SU-DHL-6 (cell line): ENCODE measurements at regions not wholly inside any gene's neighbourhood (a gene's known extent, or its start where the extent isn't known, plus 50 kb on each side); places are given as distances from the start of the nearest gene placed in this dataset.
"Not testable (repeated sequence)": the region's sequence is repeated elsewhere in the genome, so short reads cannot be mapped to it uniquely, and the experiment has no call there.

Experiments used
- H2AFZ ChIP-seq: fragments of 200-600 bp; sonication (generic); 2 replicates; pipeline ENCODE4 v1.6.1; 2014; ENCODE audit warnings: low read depth, mild to moderate bottlenecking, moderate library complexity, mixed read lengths, antibody characterized with exemption, low read length; ENCODE audit not compliant: severe bottlenecking
- H3F3A ChIP-seq: fragments of 200-600 bp; shearing (Covaris generic); 2 replicates; pipeline ENCODE4 v1.6.0; 2016; ENCODE audit warnings: antibody characterized with exemption, mild to moderate bottlenecking; ENCODE audit not compliant: insufficient read depth
- H3K27ac ChIP-seq: fragments of 200-600 bp; sonication (generic); 2 replicates; pipeline ENCODE4 v1.5.1; 2016; ENCODE audit warnings: low read depth, mild to moderate bottlenecking, low read length, moderate library complexity, mixed read lengths
- H3K27me3 ChIP-seq: fragments of 200-600 bp; sonication (generic), shearing (Covaris generic); 2 replicates; pipeline ENCODE4 v1.6.0; 2014; ENCODE audit warnings: mild to moderate bottlenecking, low read length
- H3K36me3 ChIP-seq: fragments of 200-600 bp; sonication (generic); 2 replicates; pipeline ENCODE4 v1.6.1; 2014; ENCODE audit warnings: mild to moderate bottlenecking, low read length, mixed read lengths
- H3K4me2 ChIP-seq: fragments of 300-600, 200-600 bp; shearing (Covaris generic), sonication (generic); 2 replicates; pipeline ENCODE4 v1.6.0; 2014; ENCODE audit warnings: low read length, low read depth, mild to moderate bottlenecking; ENCODE audit not compliant: poor library complexity, severe bottlenecking
- H3K4me3 ChIP-seq: fragments of 200-600 bp; sonication (generic); 2 replicates; pipeline ENCODE4 v1.5.1; 2014; ENCODE audit warnings: antibody characterized with exemption, low read length, mild to moderate bottlenecking, mixed read lengths; ENCODE audit not compliant: insufficient read depth, poor library complexity, severe bottlenecking
- H3K79me2 ChIP-seq: fragments of 200-600 bp; sonication (generic); 2 replicates; pipeline ENCODE4 v1.6.1; 2014; ENCODE audit warnings: mild to moderate bottlenecking, low read length, moderate library complexity; ENCODE audit not compliant: insufficient read depth
- H3K9ac ChIP-seq: fragments of 200-600 bp; sonication (generic); 2 replicates; pipeline ENCODE4 v1.7.0; 2014; ENCODE audit warnings: mild to moderate bottlenecking, low read length
- H3K9me2 ChIP-seq: fragments of 200-600 bp; sonication (generic); replicated peaks from 2 replicates; pipeline ENCODE4 v1.6.1; 2014; ENCODE audit warnings: low read length; ENCODE audit not compliant: insufficient read depth
- H3K9me3 ChIP-seq: fragments of 200-600 bp; sonication (generic); 2 replicates; pipeline ENCODE4 v1.6.1; 2014; ENCODE audit warnings: low read length, mixed read lengths; ENCODE audit not compliant: insufficient read depth
- H4K20me1 ChIP-seq: fragments of 200-600 bp; sonication (generic); 2 replicates; pipeline ENCODE4 v1.6.1; 2014; ENCODE audit warnings: low read depth, mild to moderate bottlenecking, antibody characterized with exemption, low read length, moderate library complexity, mixed read lengths
- EZH2phosphoT487 ChIP-seq: fragments of 200-600 bp; sonication (generic), shearing (Covaris generic); conservative IDR thresholded peaks from 2 replicates; pipeline ENCODE4 v1.6.1; 2018; ENCODE audit warnings: mild to moderate bottlenecking, antibody characterized with exemption, low read length, moderate library complexity, mixed read lengths
- TF ChIP-seq, protein P1 (sequence below): fragments of 200-600 bp; sonication (generic); IDR thresholded peaks from one replicate; pipeline ENCODE4 v1.5.1; 2017; ENCODE audit warnings: antibody characterized with exemption, mild to moderate bottlenecking, low read length, moderate library complexity; ENCODE audit not compliant: insufficient read depth, poor library complexity, severe bottlenecking

GRCh38 chr1:88612773-88613172, 71.3 kb upstream of the PKN2 start:
- H3K4me2 ChIP-seq = no peak overlapping the region

GRCh38 chr1:88618331-88618730, 65.7 kb upstream of the PKN2 start:
- H3K4me2 ChIP-seq = no peak overlapping the region
- TF ChIP-seq, protein P1, sequence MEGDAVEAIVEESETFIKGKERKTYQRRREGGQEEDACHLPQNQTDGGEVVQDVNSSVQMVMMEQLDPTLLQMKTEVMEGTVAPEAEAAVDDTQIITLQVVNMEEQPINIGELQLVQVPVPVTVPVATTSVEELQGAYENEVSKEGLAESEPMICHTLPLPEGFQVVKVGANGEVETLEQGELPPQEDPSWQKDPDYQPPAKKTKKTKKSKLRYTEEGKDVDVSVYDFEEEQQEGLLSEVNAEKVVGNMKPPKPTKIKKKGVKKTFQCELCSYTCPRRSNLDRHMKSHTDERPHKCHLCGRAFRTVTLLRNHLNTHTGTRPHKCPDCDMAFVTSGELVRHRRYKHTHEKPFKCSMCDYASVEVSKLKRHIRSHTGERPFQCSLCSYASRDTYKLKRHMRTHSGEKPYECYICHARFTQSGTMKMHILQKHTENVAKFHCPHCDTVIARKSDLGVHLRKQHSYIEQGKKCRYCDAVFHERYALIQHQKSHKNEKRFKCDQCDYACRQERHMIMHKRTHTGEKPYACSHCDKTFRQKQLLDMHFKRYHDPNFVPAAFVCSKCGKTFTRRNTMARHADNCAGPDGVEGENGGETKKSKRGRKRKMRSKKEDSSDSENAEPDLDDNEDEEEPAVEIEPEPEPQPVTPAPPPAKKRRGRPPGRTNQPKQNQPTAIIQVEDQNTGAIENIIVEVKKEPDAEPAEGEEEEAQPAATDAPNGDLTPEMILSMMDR = no peak
- TF ChIP-seq EZH2phosphoT487 = no peak
- H3F3A ChIP-seq = no peaks in the 10 kb centered on the region
- no peak overlapping the region for H2AFZ ChIP-seq
- no peaks in the 10 kb centered on the region for H3K36me3 ChIP-seq
- H4K20me1 ChIP-seq = no peaks in the 10 kb centered on the region
- no peak overlapping the region for H3K9ac ChIP-seq
- no peaks in the 10 kb centered on the region for H3K79me2 ChIP-seq
- no peak overlapping the region for H3K4me3 ChIP-seq
- H3K9me2 ChIP-seq = no peaks in the 10 kb centered on the region
- H3K27ac ChIP-seq = no peak overlapping the region
- no peaks in the 10 kb centered on the region for H3K27me3 ChIP-seq
- H3K9me3 ChIP-seq = peaks cover 17% of the 10 kb centered on the region

More at GRCh38 chr1:88612773-88613172, 71.3 kb upstream of the PKN2 start:
- Histone ChIP-seq H4K20me1 (no peaks in the 10 kb centered on the region), H3K27me3 (no peaks in the 10 kb centered on the region), H3K9me3 (no peaks in the 10 kb centered on the region; the same call in 1 of the 2 replicates), H3K9me2 (no peaks in the 10 kb centered on the region), H3F3A (no peaks in the 10 kb centered on the region), H2AFZ (no peak overlapping the region), H3K27ac (no peak overlapping the region), H3K4me3 (no peak overlapping the region), H3K36me3 (no peaks in the 10 kb centered on the region), H3K9ac (no peak overlapping the region), H3K79me2 (no peaks in the 10 kb centered on the region)
- TF ChIP-seq EZH2phosphoT487 = no peak
- TF ChIP-seq, protein P1 = no peak

DNA sequence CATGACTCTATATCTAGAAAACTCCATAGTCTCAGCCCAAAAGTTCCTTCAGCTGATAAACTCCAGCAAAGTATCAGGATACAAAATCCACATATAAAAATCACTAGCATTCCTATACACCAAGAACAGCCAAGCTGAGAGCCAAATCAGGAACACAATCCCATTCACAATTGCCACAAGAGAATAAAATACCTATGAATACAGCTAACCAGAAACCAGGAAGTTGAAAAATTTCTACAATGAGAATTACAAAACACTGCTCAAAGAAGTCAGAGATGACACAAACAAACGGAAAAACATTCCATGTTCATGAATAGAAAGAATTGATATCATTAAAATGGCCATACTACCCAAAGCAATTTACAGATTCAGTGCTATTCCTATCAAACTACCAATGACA, 61.0 kb upstream of the PKN2 start:
- not testable (repeated sequence) for H3K36me3 ChIP-seq, H3K27me3 ChIP-seq, H3F3A ChIP-seq, H3K9ac ChIP-seq, H2AFZ ChIP-seq, H4K20me1 ChIP-seq, H3K4me2 ChIP-seq, H3K4me3 ChIP-seq, H3K27ac ChIP-seq, H3K79me2 ChIP-seq, H3K9me2 ChIP-seq
- peaks cover 17% of the 10 kb centered on the region for H3K9me3 ChIP-seq
